ENCODE measurements at regions not wholly inside any gene's neighbourhood (a gene's known extent, or its start where the extent isn't known, plus 50 kb on each side); places are given as distances from the start of the nearest gene placed in this dataset.

- TF ChIP-seq GATA2 (IDR thresholded peaks at IDR 0.05; ENCODE audit: low read depth, low read length): no peak
- TF ChIP-seq GATA3 (IDR thresholded peaks at IDR 0.05; ENCODE audit: low read depth, low read length): no peak
These were observed 2715.0 kb upstream of the PCDH20 start for GRCh38 chr13:64130600-64130999.
